Chondrocyte (in vitro differentiated cells): ENCODE measurements at regions not wholly inside any gene's neighbourhood (a gene's known extent, or its start where the extent isn't known, plus 50 kb on each side); places are given as distances from the start of the nearest gene placed in this dataset.

Experiments
- DNase-seq: peaks from one replicate; pipeline ENCODE4 v3.0.0; 2021; ENCODE audit warnings: mixed read lengths, low spot score
- H3K27ac Mint-ChIP-seq: one replicate; pipeline ENCODE4 v1.8.0; 2021; ENCODE audit warnings: mild to moderate bottlenecking, moderate library complexity, mixed read lengths; ENCODE audit not compliant: unreplicated experiment
- H3K27me3 Mint-ChIP-seq: 2 replicates; pipeline ENCODE4 v1.8.0; 2021; ENCODE audit warnings: low read depth, mixed read lengths
- H3K36me3 Mint-ChIP-seq: 2 replicates; pipeline ENCODE4 v1.8.0; 2021; ENCODE audit warnings: low read depth, mixed read lengths
- H3K4me1 Mint-ChIP-seq: 2 replicates; pipeline ENCODE4 v1.8.0; 2021; ENCODE audit warnings: low read depth, mild to moderate bottlenecking, mixed read lengths
- H3K4me3 Mint-ChIP-seq: one replicate; pipeline ENCODE4 v1.8.0; 2021; ENCODE audit warnings: mild to moderate bottlenecking, moderate library complexity, mixed read lengths; ENCODE audit not compliant: unreplicated experiment
- H3K9me3 Mint-ChIP-seq: 2 replicates; pipeline ENCODE4 v1.8.0; 2021; ENCODE audit warnings: low read depth, mixed read lengths
- TF ChIP-seq, protein P1 (sequence below): fragments of 200-600 bp; sonication (generic); IDR thresholded peaks from 2 replicates; pipeline ENCODE4 v1.5.0; 2021; ENCODE audit warnings: antibody characterized with exemption, mild to moderate bottlenecking, moderate library complexity

GRCh38 chr14:61188978-61189808 is 91.9 kb downstream of the TMEM30B start:
- peak; percentile 89 for DNase-seq
- H3K4me3 Mint-ChIP-seq: peak overlapping the region; percentile 52
- no peaks in the 10 kb centered on the region for H3K27me3 Mint-ChIP-seq
- TF ChIP-seq, protein P1, sequence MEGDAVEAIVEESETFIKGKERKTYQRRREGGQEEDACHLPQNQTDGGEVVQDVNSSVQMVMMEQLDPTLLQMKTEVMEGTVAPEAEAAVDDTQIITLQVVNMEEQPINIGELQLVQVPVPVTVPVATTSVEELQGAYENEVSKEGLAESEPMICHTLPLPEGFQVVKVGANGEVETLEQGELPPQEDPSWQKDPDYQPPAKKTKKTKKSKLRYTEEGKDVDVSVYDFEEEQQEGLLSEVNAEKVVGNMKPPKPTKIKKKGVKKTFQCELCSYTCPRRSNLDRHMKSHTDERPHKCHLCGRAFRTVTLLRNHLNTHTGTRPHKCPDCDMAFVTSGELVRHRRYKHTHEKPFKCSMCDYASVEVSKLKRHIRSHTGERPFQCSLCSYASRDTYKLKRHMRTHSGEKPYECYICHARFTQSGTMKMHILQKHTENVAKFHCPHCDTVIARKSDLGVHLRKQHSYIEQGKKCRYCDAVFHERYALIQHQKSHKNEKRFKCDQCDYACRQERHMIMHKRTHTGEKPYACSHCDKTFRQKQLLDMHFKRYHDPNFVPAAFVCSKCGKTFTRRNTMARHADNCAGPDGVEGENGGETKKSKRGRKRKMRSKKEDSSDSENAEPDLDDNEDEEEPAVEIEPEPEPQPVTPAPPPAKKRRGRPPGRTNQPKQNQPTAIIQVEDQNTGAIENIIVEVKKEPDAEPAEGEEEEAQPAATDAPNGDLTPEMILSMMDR: peak; percentile 85
- H3K36me3 Mint-ChIP-seq: no peaks in the 10 kb centered on the region
- peaks cover 90% of the 10 kb centered on the region for H3K4me1 Mint-ChIP-seq
- H3K27ac Mint-ChIP-seq: peak overlapping the region; percentile 90
- H3K9me3 Mint-ChIP-seq: no peaks in the 10 kb centered on the region

DNA sequence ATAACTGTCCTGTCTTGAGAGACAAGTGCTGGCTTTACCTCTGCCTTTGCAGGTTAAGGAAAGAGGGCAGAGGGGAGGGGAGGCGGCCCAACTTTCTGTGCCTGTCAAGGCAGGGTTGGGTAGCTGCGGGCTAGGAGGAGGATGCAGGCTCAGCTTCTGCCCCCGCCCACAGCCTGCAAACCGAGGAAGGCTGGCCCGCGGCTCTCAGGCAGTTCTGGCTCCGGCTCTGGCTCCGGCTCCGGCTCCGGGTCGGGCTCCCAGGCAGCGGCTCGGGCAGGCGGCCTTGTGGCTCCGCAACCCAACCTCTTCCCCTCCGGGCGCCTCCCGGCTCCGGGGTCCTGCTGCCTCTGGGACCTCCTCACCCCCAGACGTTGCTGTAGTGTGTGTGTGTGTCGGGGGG is 92.9 kb downstream of the TMEM30B start:
- H3K9me3 Mint-ChIP-seq: no peaks in the 10 kb centered on the region
- H3K27ac Mint-ChIP-seq: peak overlapping the region; percentile 79
- TF ChIP-seq, protein P1: no peak
- peak; percentile 83 for DNase-seq
- no peak overlapping the region for H3K4me3 Mint-ChIP-seq
- no peaks in the 10 kb centered on the region for H3K36me3 Mint-ChIP-seq
- no peaks in the 10 kb centered on the region for H3K27me3 Mint-ChIP-seq
- H3K4me1 Mint-ChIP-seq: peaks cover 90% of the 10 kb centered on the region

GRCh38 chr14:61187196-61187905 is 93.8 kb downstream of the TMEM30B start:
- TF ChIP-seq, protein P1: peak; percentile 27
- no peak for DNase-seq
- peak overlapping the region; percentile 35 for H3K4me3 Mint-ChIP-seq
- H3K4me1 Mint-ChIP-seq: peaks cover 90% of the 10 kb centered on the region
- H3K36me3 Mint-ChIP-seq: no peaks in the 10 kb centered on the region
- no peaks in the 10 kb centered on the region for H3K27me3 Mint-ChIP-seq
- no peaks in the 10 kb centered on the region for H3K9me3 Mint-ChIP-seq
- H3K27ac Mint-ChIP-seq: peak overlapping the region; percentile 79

DNA sequence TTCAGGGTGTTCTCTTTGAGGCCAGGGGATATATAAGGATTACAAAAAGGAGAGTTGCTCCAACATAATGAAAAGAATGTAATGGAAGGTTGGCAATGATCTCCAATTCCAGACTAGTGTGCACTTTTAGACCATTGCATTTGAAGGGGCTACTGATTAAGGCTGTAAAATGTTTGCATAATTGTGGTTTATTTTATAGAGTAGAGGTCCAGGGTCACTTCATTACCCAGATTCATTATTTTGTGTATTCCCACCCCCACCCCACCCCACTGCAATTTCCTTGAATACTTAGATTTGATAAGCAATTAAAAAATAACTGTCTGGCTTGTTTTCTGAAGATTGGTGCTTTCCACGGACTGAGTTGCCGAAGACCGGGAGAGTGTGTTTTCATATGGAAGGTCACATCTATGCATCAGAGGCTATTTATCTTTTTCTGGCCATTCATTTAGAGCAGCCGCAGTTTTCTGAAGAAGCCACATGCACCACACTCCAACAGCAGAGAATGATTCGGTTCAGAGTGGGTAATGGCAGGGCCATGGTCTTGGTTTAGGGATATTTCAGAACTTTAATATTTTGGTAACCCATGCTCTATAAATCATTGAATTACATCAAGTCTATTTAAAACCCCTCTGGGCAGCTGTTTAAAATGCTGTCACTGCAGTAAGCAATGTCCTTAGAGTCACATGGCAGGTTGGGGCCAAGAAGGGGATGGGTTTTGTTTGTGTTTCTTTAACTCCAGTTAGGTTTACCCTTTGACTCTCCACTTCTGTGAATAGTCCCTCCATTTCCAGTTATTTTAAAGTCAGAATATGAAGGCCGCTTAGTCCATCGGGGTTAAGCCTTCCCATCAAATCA is 94.6 kb downstream of the TMEM30B start:
- H3K9me3 Mint-ChIP-seq: no peaks in the 10 kb centered on the region
- no peaks in the 10 kb centered on the region for H3K36me3 Mint-ChIP-seq
- no peaks in the 10 kb centered on the region for H3K27me3 Mint-ChIP-seq
- TF ChIP-seq, protein P1: no peak
- H3K4me3 Mint-ChIP-seq: peak overlapping the region; percentile 35
- H3K4me1 Mint-ChIP-seq: peaks cover 87% of the 10 kb centered on the region
- DNase-seq: no peak
- H3K27ac Mint-ChIP-seq: peak overlapping the region; percentile 79

DNA sequence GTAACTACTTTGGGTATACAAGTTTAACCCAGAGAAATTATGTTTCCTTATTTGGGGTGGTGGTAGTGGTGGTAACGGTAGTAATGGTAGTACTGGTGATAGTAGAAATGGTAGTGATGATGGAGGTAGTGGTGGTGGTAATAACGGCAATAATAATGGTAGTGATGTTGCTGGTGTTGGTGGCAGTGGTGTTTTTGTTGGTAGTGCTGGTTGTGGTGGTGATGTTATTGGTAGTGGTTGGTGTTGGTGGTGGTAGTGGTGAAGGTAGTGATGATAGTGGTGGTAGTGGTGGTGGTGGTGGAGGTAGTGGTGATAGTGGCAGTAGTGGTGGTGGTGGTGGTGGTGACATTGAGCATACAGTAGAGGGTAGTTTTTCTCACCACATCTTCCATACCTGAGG is 95.6 kb downstream of the TMEM30B start:
- Mint-ChIP-seq H3K4me3 (no peak overlapping the region), H3K4me1 (peaks cover 81% of the 10 kb centered on the region), H3K9me3 (no peaks in the 10 kb centered on the region), H3K27me3 (no peaks in the 10 kb centered on the region), H3K27ac (peak overlapping the region; percentile 20), H3K36me3 (no peaks in the 10 kb centered on the region)
- no peak for DNase-seq
- TF ChIP-seq, protein P1: no peak
